ENCODE measurements at regions not wholly inside any gene's neighbourhood (a gene's known extent, or its start where the extent isn't known, plus 50 kb on each side); places are given as distances from the start of the nearest gene placed in this dataset.
A peak's percentile ranks its signal among the peaks of the same experiment; 100 is the strongest.

DNA sequence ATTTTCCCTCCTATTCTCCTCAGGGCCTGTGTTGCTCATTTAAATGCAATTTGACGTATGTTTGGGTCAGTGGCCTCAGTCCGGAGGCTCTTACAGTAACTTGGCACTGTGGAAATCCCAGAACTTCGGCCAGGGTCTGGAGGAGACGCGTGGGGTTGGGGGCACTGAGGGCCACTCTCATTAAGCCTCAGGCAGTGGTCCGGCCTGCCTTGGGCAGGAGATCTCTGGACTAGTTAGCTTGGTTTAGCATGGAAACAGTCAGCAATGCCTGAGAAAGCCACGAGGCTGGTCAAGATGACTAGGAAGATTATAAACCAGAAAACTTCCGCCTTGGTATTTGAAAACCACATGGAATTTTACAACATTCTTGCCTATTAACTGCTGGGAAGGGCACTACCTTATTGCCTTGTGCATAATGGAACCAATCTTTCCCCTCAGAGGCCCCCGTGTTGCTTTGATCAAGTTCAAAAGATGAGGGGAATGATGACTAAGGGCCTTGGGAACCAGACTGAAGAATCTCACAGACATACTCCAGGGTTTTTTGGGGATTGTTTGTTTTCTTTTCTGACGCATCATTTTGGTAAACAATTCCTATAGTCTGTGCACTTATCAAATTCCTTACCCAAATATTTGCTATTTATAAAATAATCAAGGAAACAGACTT is 206.0 kb upstream of the PREP start:
- no peak for DNase-seq (ENCODE audit: low spot score)

DNA sequence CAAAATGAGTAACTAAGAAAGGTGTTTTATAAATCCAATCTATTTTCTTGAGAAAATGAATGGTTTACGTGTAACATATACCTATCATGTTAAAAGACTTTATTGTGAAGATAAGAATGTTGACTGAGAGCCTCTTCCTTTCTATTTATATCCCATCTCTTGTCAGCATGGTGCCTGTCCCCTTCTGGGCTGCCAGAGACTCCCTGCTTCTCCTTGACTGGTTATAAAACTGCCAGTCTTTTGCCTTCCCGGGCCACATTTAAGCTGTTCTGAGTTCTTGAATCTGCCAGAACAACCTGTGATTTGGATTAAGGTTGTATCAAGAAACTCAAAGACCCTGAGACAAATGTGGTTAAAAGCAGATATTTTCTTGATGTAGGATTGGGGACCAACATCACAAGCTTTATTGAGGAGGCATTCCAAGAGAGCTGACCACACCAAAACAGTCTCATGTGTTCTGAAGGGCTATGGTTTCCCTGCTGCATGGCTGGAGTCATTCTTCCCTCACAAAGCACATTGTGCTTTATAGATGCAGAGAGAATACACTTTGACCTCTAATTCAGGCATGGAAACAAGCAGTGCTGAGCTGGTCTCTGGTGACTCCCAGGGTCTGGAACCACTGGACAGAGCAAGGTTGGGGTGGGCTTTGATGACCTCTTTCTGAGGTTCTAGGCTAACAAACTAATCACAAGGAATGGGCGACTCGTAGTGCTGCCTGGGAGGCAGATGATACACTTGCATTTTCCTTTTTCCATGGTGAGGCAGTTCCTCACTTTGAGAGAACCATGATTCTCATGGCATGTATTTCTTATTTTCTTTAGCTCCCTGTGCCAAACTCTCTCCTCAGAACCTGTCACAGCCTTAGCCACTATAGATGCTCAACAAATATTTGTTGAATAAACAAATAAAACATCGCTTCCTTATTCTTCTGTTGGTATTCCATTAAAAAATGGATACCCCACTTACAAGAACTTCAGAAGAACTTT is 205.0 kb upstream of the PREP start:
- no peak for DNase-seq (ENCODE audit: low spot score)

DNA sequence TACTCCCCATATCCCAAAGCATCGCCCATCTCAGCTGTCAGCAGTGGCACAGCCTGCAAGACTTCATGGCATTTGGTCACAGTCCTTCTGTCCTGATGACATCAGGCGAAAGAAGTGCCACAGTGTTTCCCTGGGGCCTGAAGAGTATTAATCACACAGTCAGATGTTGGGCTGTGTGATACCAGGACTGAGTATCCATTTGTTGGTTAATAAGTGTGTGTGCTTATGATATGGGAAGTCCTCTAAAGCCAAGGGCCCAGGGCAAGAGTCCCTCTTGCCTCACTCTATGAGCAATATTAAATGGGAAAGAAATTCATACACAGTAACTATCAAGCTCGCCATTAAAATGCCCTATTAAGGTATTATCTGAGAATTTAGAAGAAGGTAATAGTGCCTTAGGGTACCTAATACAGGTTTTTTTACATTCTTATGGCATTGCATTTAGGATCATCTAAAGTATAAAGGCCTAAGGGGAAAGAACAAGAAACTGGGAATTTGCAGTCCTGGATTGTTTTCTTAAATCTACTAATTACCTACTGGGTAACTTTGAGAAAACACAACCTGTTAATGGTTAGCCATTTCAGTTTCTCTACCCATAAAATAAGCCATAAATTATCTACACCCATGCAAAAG is 204.1 kb upstream of the PREP start:
- DNase-seq (ENCODE audit: low spot score): no peak

DNA sequence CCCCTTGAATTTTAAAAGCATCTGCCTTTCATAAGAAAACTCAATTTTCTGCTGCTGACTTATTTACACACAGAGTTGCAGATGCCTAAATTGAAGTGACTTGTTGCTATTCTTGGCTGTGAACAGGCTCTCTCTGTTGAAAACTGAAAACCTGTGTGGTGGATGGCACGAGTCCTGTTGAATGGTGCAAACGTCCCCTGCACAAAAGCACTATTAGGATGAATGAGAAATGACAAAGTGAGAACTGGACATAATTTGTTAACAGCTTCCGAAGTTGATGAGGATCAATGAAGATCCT is 201.7 kb upstream of the PREP start:
- no peak for DNase-seq (ENCODE audit: low spot score)

DNA sequence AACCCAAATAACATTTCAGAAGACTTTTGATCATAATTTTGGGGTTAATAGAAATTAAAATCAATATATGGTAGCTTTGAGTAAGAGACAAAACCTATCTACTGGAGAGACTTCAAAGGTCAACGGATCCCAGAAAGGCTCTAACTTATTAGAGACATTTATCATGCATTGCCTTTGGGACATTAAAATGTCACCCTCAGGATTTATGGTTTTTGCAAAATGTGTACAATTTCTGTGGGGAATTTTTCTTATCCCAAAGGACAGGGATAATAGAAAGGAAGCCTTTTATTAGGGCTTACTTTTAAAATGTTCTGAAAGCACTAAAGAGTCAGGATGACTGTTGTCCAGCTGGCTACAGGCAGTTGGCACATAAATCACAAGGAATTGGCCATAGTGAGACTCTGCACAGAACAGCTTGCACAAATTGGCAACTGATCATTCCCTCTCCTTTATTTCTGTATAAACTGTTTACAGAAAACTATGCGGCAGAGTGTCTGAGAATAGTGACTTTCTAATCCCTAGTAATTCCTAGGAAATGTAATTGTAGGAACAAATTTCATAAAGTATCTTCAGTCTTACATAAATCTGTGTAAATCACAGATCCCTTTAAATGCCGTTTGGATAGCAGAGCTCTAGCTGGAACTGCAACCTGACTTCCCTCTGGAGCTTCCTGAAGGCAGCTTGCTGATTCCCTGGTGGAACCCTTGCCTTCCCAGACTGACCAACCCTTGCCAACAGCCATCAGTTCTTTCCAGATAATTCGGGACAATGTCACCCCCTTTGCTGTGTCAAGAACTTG is 201.1 kb upstream of the PREP start:
- no peak for DNase-seq (ENCODE audit: low spot score)

DNA sequence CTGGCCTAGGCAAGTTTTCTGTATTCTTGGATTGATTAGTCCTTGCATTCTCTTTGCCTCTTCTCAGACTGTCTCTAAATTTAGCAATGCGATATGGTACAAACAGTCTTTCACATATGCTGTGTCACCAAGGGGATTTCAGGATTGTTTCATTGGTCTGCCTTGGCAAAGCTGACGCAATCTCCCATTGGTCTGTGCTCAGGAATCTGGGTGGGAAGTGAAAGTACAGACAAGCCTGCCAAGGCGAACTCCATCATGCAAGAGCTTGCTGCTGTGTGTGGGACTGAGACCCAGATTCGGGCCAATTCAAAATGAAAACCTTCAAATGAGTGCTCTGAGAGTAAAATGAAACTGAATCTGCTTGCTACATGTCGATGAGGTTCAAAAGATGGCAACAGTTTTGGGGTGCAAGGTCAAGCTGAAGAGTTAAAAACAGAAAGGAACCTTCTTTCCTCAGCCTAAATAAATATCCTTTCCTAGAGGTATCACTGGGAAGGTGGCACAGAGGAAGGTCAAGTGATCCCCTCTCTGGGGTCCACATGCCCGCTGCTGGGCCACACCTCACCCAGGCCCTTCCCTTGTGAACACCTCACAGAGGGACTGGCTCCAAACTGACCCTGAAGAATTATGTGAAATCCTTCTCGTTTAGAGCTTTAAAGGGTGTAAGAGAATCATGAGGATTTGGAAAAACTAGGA is 198.8 kb upstream of the PREP start:
- peak; percentile 17 for DNase-seq (ENCODE audit: low spot score)

DNA sequence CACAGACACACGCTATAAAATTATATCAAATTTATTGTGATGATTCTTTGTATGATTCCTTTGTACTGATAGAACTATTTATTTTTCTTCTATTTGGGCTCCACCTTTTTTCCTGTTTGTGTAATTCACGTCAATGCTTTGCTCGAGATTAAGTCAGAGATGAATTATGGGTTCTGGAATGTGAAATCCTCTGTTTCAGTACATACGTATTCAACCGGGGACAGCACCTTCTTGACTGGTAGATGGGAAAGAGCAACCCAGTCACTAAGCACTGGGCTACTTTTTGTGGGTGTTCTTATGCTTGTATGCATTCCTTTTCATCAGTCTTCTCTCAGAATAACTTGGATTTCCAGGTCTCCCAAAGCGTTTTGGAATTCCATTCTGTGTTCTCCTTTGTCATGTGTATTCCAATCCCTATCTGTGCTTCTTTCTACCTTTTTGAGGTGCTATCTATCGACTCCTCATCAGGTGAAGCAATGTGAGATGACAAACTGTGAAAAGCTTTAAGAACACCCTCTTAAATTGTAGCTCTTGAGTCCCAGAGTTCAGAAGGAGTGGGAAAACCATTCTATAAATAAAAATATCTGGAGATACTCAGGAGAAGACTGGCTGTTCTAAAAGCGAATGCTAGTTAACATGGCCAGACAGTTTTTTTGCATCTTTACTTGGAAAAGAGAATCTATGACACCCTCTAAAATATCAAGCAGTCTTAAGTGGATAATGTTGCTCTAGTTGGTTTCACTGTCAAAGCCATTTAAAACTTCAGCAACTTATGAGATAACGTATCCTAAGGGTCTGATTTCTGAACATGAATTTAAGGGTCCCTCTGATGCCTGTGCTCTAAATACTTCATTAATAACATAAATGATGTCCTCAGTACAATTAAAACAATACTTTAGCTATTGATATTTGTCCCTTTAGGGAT is 197.7 kb upstream of the PREP start:
- DNase-seq (ENCODE audit: low spot score): no peak

DNA sequence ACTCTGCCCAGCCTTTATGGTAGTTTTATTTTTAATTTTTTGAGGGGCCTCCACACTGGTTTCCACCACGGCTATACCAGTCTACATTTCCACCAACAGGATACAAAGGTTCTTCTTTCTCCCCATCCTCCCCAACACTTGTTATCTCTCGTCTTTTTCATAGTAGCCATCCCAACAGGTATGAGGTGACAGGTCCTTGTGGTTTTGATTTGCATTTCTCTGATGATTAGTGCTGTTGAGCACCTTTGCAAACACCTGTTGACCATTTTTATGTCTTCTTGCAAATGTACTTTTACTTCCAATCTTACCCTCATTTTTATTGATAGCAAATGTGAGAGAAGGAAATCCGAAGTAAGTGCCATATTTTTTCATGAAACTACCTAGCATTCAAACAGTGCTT is 195.4 kb upstream of the PREP start:
- DNase-seq (ENCODE audit: low spot score): no peak

DNA sequence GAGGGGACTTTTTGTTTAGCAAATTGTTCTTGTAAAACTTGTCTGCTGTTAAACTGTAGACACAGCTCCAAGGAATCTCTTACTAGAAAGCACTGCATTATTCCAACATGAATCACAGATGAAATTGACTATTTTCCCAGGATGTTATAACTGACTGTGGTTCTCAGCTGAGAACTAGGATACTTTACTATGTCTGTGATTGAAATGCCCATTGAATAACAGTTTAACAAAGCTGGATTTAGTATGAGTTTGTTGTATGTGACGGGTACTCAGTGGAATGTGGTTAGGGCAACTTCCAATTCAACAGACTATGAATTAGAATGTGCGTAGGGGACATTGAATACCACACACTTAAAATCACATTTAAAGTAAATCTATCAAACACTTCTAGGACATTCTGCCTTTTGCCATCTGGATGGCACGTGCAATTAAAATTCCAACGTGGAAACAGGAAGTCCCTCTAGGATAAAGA is 193.4 kb upstream of the PREP start:
- no peak for DNase-seq (ENCODE audit: low spot score)

DNA sequence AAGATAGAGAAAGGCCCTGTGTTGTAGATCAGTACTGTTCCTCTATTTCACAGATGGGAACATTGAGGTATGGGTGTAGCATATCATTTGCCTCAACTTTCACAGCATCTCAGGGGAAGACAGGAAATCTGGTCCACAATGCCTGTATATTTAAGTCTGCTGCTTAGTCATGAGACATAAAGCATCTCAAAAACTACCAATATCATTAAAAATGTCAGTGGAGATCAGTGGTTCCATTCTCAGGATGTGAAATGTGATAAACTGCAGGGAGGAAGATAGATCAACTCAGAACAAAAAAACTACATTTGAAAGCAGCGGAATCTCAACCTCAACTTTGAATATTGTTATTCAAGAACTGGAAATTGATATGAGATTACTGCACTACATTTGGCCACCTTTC is 192.9 kb upstream of the PREP start:
- no peak for DNase-seq (ENCODE audit: low spot score)

DNA sequence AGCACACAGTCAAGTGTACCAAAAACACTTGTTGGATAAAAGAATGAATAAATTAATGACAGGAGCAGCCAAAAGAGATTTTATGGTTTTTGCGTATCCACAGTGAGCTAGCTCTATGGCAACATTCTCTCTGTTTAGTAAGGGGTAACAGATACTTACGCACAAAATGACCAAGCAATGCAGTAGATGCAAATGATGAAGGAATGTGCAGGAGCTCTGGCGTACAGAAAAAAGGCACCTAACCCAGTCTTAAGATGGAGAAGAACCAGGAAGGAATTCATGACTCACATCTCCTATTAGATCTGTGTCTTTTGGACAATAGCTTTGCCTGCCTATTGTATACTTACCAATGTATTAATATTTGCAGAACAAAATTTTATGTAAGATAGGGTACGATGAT is 191.9 kb upstream of the PREP start:
- no peak for DNase-seq (ENCODE audit: low spot score)

DNA sequence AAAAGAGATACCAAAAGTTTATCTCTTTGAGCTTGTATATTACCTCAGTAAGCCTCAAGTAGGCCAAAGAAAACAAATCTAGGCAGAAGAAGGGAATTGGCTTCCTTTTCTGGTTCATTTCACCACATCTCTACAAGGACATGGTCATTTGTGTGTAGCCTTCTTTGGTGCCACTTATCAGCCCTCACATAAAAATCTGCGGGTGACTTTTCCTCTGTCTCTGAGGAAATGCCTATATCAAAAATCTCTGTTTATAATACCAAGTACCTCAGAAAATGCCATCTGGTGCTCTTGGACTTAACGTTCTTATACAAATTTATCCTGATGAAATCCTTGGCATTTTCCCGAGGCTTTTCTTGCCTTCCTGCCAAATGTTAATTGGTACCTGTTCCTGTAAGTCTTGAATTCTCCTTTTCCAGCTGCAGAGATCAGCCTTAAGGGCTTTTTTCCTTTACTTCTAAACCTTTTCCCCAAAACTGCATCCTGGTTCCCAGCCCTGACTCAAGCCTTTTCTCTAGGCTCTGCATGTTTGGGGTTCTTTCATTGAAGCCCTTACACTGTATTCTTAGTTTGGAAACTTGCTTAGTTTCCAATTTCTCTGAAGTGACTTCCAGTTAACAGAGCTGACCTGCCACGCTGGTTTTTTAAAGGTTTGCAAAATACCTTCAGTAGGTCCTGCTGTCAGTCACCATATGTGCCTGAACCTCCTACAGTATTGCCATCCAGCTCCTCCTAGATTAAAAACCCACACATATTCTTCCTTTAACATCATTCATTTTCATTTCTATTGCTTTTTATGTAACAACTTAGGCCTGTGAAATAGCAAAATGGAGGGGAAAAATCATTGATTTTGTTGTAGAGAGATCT is 191.2 kb upstream of the PREP start:
- DNase-seq (ENCODE audit: low spot score): no peak

DNA sequence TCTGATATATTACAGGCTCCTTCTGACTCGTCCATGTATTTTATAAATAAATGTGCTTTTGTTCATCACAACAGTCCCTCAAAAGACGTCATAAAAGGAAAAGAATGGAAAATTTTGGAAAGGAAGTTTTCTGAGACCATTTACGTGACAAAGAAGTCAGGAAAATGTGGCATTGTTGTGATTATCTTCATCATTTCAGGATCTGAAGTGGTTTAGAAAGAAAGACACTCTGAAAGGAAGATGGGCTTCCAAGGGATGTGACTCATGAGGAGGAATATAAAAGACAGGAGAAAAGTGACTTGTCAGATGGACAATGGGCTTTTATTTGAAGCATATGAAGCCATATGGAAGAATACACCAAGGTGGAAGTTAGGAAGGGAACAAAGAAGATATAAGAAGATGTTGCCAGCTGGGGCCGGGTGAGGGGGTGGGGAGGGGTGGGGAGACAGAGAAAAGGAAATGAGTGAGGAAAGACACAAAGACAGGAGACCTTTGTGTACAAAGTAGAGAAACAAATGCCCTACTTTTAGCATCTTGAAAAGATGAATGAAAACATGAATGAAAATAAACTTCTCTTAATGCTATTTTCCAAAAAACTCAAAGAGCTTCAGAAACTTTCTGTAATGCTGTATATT is 190.3 kb upstream of the PREP start:
- DNase-seq (ENCODE audit: low spot score): no peak

DNA sequence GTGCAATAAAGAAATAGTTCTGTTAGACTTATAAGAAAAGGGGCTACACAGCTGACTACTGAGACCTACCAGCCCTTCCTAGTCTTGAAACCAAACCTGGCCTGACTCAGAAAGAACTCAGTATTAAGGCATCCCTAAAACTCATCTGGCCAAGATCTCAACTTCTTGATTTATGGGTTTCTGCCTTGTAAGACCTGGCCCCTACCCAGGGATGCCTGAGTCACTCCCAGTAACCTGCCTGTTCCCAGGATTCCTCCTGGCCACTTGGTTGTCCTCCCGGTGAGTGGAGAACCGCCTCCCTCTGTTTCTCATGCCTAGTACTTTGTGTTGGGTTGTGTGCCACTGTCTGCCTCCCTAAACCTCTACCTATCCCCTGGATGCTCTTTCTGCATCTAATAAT is 189.4 kb upstream of the PREP start:
- no peak for DNase-seq (ENCODE audit: low spot score)

DNA sequence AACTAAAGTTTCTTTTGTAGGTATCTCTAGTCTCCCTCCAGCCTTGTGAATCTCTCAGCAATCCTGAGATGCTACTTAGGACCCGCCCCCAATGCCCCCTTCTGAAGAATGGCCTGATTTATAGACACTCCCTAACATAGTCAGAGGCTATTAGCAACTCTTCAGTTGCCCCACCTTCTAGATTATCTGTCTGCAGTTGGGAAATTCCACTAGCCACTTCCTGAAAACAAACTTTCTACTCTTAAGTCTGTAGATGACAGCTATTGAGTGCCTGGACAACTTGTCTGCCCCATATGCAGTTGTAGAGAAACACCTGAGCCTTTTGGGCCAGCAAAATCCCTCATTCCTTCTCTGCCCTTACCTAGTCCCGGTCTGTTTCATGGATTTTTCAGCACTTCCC is 188.2 kb upstream of the PREP start:
- DNase-seq (ENCODE audit: low spot score): peak; percentile 31

DNA sequence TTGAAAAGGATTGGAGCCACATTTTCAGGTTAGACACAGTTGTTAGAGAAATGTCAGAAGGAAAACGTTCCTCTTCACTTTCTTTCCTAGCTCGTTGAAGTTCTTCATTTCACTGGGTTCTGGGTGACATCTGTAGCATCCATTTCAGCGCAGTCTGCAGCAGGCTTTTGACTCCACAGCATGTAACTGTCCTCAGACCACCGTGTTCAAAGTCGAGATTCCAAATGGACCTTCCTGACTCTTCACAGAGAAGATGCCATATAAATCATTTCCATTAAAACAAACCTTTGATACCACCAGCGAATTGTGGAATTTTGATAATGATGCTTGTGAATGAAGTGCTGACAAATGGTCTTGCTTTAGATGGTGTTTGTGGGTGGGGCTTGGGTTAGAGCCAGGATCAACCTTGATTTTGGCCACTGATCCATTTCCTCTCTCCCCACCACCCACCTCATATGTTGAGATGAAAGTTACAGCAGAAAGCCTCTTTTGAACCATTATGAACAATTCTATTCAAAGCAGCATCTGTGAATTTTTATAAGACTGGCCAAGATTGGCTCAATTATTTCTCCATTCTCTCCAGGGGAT is 185.3 kb upstream of the PREP start:
- no peak for DNase-seq (ENCODE audit: low spot score)

DNA sequence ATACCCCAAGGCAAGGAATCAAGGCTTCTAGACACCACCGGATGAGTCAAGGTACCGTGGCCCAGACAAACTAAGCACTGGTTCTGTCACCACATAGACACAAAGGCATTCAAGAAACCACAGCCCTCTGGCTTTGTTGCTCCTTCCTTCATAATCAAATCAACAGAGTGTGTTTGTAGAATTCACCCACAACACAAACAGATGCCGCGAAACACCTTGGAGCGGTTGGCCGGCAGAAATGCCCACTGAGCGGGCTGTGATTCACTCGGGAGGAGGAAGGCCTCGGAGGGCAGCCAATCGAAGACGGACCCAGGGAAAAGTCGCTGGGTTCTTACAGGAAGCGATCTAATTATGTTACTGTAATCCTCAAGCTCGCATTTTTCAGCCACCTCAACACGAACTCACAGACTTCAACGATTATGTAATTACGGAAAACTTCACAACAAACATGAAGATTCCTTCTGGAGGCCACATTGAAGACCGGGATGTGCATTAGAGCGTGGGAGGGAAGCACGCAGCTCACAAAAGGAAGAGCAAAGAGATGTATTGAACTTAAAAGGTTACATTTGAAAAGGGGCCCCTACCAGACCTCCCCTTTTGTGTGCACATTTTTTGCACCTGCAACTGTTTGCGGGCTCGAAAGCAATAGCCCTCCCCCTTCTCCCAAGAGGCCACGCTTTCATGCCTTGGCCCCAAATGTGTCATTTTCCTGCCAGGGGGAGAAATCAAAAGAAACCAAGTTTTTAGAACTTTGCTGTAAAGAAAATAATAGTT is 184.7 kb upstream of the PREP start:
- peak; percentile 13 for DNase-seq (ENCODE audit: low spot score)

DNA sequence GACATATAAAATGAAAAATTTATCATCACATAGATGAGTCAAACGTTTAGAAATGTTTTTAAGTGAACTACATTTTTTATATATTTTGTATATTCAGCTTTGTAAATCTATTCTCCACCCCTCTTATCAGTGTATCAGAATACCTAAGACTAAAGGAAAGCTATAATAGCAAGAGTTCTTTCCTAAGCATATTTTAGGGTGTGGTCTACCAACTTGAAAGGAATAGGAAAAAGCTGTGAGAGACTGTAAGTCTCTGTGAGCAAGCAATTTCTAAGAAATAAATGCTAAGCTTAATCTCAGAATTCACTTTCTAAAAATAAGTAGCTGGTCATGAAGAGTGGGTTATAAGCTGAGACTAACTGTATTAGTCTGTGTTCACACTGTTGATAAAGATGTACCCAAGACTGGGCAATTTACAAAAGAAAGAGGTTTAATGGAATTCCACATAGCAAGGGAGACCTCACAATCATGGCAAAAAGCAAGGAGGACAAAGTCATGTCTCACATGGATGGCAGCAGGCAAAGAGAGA is 175.4 kb upstream of the PREP start:
- no peak for DNase-seq (ENCODE audit: low spot score)

Data from CD4-positive, alpha-beta T cell treated with Interleukin-6 at 100 ng/mL for 8 hours (primary cell).